ENCODE measurements at regions not wholly inside any gene's neighbourhood (a gene's known extent, or its start where the extent isn't known, plus 50 kb on each side); places are given as distances from the start of the nearest gene placed in this dataset.

DNA sequence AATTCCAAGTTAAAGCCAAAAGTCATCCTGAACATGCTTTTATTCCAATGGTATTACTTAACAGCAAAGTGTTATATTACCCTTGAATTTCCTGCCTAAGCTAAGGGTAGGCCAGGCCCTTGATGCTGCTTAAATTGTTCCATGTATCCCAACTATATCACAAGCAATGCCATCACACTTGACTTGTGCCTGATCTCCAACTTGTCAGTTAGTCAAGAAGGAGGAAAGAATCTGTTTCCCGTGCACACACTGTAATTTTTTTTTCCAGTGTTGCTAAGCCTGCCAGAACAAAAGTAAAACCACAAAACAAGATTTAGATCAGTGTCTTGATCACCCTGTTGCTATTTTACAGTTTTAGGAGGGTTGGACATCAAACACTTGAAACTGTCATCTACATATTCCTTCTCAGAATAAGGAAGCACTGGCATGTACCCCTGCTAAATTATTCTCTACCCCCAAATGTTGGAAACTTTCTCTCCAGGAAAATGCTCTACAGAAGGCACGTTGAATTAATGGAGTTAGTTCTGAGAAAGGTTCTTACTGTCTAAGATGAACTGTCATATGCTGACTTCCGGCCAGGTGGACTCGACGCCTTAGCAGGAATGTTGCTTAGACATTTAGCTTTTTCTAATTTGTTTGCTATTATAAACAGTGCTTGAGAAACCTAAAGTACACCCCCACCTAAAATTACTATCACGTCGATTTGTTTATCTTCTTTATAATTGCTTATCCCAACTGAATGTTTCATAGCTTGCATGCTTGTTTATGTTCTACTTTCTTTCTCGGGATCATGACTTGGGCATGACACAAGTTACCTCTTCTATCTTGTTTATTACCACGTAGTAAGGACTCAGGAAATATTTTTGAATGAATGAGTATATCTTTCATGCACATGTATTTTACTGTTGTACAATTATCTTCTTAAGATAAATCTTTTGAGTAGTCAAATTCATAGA is 105.5 kb upstream of the ZNF438 start:
- peak overlapping the region; percentile 19 to 33 for H3K27ac Mint-ChIP-seq
- Histone ChIP-seq H3K4me3 (ENCODE audit: low read length) (no peak overlapping the region), H3K27ac (ENCODE audit: low read length) (peak overlapping the region; percentile 4), H3K27me3 (ENCODE audit: control insufficient read depth, insufficient read depth, low read length) (no peaks in the 10 kb centered on the region), H3K9me3 (ENCODE audit: control insufficient read depth, insufficient read depth, low read length) (no peaks in the 10 kb centered on the region), H3K4me1 (ENCODE audit: control insufficient read depth, insufficient read depth, low read length) (peaks cover 20% of the 10 kb centered on the region), H3K36me3 (ENCODE audit: control insufficient read depth, insufficient read depth, low read length) (no peaks in the 10 kb centered on the region)
- TF ChIP-seq, protein P1, sequence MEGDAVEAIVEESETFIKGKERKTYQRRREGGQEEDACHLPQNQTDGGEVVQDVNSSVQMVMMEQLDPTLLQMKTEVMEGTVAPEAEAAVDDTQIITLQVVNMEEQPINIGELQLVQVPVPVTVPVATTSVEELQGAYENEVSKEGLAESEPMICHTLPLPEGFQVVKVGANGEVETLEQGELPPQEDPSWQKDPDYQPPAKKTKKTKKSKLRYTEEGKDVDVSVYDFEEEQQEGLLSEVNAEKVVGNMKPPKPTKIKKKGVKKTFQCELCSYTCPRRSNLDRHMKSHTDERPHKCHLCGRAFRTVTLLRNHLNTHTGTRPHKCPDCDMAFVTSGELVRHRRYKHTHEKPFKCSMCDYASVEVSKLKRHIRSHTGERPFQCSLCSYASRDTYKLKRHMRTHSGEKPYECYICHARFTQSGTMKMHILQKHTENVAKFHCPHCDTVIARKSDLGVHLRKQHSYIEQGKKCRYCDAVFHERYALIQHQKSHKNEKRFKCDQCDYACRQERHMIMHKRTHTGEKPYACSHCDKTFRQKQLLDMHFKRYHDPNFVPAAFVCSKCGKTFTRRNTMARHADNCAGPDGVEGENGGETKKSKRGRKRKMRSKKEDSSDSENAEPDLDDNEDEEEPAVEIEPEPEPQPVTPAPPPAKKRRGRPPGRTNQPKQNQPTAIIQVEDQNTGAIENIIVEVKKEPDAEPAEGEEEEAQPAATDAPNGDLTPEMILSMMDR (IDR thresholded peaks at IDR 0.05), result no peak
- ATAC-seq, result no peak
- no peaks in the 10 kb centered on the region for H3K36me3 Mint-ChIP-seq
- WGBS (ENCODE audit: insufficient coverage), result 22% methylated on average over 4 of the region's 9 CpGs
- H3K4me1 Mint-ChIP-seq, result peaks cover 19 to 26% of the 10 kb centered on the region in 2 donors
- intact Hi-C loops (cut with micrococcal nuclease), result loop anchor here (10.0 kb wide), 1 partner anchor 178 kb away; the partner anchor contains the start of gene ZEB1
- no peak overlapping the region for H3K4me3 Mint-ChIP-seq
- no peaks in the 10 kb centered on the region for H3K9me3 Mint-ChIP-seq
- H3K27me3 Mint-ChIP-seq (ENCODE audit: low read depth in 2 of 2), result no peaks in the 10 kb centered on the region
- DNase-seq, result peak in 1 of 2 donors; percentile 33

DNA sequence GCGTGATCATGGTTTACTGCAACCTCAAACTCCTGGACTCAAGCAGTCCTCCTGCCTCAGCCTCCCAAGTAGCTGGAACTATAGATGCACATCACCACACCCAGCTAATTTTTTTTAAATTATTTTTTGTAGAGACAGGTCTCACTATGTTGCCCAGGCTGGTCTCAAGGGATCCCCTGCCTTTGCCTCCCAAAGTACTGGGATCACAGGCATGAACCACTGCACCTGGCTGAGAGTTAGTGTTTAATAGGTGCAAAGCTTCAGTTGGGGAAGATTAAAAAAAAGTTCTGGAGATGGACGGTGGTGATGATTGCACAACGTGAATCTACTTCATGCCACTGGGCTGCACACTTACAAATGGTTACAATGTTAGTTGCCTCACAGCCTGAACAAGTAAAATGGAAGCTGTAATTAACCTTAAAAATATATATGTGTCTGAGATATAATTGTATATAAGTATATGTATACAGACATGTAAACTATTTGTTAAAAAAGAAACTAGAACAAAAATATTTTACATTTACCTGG is 106.4 kb upstream of the ZNF438 start:
- no peaks in the 10 kb centered on the region for H3K9me3 ChIP-seq (ENCODE audit: control insufficient read depth, insufficient read depth, low read length)
- Mint-ChIP-seq H3K9me3 (no peaks in the 10 kb centered on the region), H3K36me3 (no peaks in the 10 kb centered on the region), H3K27me3 (ENCODE audit: low read depth in 2 of 2) (no peaks in the 10 kb centered on the region), H3K27ac (no peak overlapping the region), H3K4me1 (peaks cover 19 to 26% of the 10 kb centered on the region in 2 donors), H3K4me3 (no peak overlapping the region)
- no peaks in the 10 kb centered on the region for H3K36me3 ChIP-seq (ENCODE audit: control insufficient read depth, insufficient read depth, low read length)
- WGBS (ENCODE audit: insufficient coverage), result 45% methylated on average over 3 of the region's 3 CpGs
- intact Hi-C loops (cut with micrococcal nuclease), result loop anchor here (10.0 kb wide), 1 partner anchor 177 kb away; the partner anchor contains the start of gene ZEB1
- H3K27me3 ChIP-seq (ENCODE audit: control insufficient read depth, insufficient read depth, low read length), result no peaks in the 10 kb centered on the region
- peaks cover 19% of the 10 kb centered on the region for H3K4me1 ChIP-seq (ENCODE audit: control insufficient read depth, insufficient read depth, low read length)
- TF ChIP-seq, protein P1 (IDR thresholded peaks at IDR 0.05), result no peak
- ATAC-seq (no peak), DNase-seq (no peak)
- no peak overlapping the region for H3K27ac ChIP-seq (ENCODE audit: low read length)
- H3K4me3 ChIP-seq (ENCODE audit: low read length), result no peak overlapping the region

DNA sequence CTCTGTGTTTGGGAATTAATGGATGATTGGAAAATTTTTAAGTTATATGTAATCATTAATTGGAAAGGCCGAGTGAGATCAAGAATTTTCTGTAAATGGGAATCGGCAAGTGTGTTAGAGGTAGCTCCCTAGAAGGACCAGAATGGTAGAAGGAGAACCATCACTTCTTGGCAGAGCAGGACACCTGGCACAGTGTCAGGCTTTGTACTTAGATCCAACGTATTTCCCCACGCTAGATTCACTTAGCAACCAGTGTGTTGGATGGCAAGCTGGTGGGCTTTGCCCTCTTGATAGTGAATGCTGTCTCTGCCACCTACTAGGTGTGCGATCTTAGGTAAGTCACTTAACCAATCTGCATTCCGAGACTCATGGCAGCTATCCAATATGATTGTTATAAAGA is 107.8 kb upstream of the ZNF438 start:
- H3K27ac Mint-ChIP-seq, result no peak overlapping the region
- intact Hi-C loops (cut with micrococcal nuclease), result loop anchor here (10.0 kb wide), 1 partner anchor 175 kb away; the partner anchor contains the start of gene ZEB1
- H3K4me3 ChIP-seq (ENCODE audit: low read length), result no peak overlapping the region
- H3K4me1 Mint-ChIP-seq, result peaks cover 18 to 22% of the 10 kb centered on the region in 2 donors
- no peak for ATAC-seq
- no peaks in the 10 kb centered on the region for H3K27me3 ChIP-seq (ENCODE audit: control insufficient read depth, insufficient read depth, low read length)
- H3K36me3 Mint-ChIP-seq, result no peaks in the 10 kb centered on the region
- 97% methylated on average over 5 of the region's 6 CpGs for WGBS (ENCODE audit: insufficient coverage)
- no peaks in the 10 kb centered on the region for H3K9me3 ChIP-seq (ENCODE audit: control insufficient read depth, insufficient read depth, low read length)
- no peaks in the 10 kb centered on the region for H3K27me3 Mint-ChIP-seq (ENCODE audit: low read depth in 2 of 2)
- TF ChIP-seq, protein P1 (IDR thresholded peaks at IDR 0.05), result no peak
- DNase-seq, result no peak
- no peak overlapping the region for H3K4me3 Mint-ChIP-seq
- no peak overlapping the region for H3K27ac ChIP-seq (ENCODE audit: low read length)
- no peaks in the 10 kb centered on the region for H3K9me3 Mint-ChIP-seq
- no peaks in the 10 kb centered on the region for H3K36me3 ChIP-seq (ENCODE audit: control insufficient read depth, insufficient read depth, low read length)
- peaks cover 7% of the 10 kb centered on the region for H3K4me1 ChIP-seq (ENCODE audit: control insufficient read depth, insufficient read depth, low read length)
